ENCODE measurements at regions not wholly inside any gene's neighbourhood (a gene's known extent, or its start where the extent isn't known, plus 50 kb on each side); places are given as distances from the start of the nearest gene placed in this dataset.

GRCh38 chr2:129729646-129730045 is 249.8 kb upstream of the RAB6C start:
- DNase-seq, result no peak

DNA sequence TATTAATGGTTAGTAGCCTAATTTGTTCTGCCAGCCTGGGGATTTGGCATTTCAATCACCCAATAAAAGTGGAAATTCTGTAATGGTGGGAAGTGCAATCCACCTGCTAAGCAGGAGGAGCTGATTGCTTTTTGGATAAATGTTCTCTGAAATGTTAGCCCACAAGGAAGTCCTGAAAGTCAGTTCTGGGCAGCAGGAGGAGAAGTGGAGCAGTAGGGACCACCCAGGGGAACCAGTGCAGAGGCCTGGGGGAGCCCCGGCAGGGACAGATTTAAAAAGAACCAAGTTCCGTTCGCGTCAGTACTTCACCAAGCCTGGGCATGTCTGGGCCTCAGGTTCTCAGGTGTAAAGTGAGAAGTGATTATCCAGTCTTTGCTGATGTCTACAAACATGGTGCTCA is 248.5 kb upstream of the RAB6C start:
- DNase-seq, result no peak

DNA sequence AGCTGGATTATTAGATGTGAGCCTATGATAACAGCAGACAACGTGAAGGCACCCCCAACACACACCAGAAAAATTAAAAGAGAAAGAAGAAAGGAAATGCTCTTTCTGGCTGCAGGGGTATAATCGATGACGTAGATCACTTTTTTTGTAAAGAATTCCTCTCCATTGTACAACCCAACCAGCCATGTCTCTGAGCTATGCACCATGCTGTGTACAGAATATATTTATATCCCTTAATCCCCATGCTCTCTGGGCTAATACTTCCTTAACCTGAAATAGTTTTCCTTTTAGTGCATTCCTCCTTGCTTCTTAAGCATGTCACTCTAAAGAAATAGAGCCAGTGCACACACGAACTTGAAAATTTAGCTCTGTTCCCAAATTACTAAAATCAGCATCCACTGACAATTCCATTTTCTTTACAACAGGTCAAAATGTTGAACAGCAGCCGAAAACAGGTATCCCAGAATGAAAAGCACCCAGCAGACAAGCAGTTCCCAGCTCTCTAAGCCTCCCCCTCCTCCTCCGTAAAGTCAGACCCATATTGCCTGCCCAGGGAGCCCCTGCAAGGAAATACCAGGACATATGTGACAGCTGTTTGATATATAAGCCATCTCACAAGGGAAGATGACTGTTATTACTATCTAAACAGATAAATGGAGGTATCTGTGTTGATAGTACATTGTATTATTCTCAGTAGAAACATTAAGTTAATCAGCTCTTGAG is 247.4 kb upstream of the RAB6C start:
- no peak for DNase-seq

- no peak for DNase-seq
These were observed 246.8 kb upstream of the RAB6C start for GRCh38 chr2:129732630-129733026.

- DNase-seq, result no peak
These were observed 246.4 kb upstream of the RAB6C start for GRCh38 chr2:129733041-129733440.

- no peak for DNase-seq
These were observed 245.9 kb upstream of the RAB6C start for GRCh38 chr2:129733579-129733978.

DNA sequence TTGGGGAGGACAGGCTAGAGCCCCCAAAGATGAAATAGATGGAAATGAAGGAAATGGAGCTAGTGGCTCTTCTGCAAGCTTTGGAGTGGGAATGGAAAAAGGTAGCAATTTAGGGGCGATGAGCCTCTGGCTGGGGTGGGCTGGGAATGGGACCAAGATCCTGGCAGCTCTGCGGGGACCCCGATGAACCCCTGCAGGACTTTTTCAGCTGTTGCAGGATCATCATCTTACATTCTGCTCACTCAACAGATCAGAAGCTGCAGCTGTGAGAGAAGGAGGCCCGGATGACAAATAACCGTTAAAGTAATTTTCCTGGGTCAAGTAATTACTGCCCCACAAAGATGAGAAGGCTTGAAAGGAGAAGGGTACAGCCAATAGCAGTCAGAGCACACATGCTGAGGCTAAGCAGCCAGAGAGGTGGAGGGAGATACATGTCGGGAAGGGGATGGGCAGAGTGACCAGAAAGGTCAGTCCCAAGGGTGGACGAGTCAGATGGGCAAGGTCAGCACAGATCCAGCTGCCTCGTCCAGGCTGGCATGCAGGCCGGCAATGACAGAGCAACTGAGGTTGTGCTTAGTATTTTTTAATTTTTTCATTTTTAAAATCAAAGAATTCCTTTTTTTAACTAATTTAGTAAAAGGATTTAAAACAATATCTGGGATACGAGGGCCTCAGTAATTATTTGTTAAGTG is 245.0 kb upstream of the RAB6C start:
- DNase-seq, result peak; percentile 5

GRCh38 chr2:129735576-129735975 is 243.9 kb upstream of the RAB6C start:
- DNase-seq, result no peak

- DNase-seq, result no peak
These were observed 241.6 kb upstream of the RAB6C start for GRCh38 chr2:129737660-129738527.

- no peak for DNase-seq
These were observed 240.7 kb upstream of the RAB6C start for GRCh38 chr2:129738799-129739198.

- DNase-seq, result no peak
These were observed 239.0 kb upstream of the RAB6C start for GRCh38 chr2:129740504-129740903.

DNA sequence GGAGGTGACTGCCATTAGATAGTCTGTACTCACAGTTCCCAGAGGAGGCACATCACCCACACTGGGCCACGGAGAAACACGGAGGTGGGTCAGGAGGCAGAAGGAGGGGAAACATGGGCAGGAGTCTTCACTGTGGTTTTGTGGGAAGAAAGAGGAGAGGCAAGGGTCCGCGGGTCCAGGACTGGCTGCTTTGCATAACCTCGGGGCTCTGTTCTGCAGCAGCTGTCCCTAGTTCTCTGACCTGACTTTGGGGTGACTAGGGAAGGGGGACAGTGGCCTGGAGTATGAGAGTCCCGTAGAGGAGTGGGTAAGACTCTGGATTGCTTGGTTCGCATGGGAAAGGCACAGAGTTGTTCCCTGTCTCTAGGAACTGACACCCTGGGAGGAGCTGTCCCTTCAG is 238.3 kb upstream of the RAB6C start:
- no peak for DNase-seq

DNA sequence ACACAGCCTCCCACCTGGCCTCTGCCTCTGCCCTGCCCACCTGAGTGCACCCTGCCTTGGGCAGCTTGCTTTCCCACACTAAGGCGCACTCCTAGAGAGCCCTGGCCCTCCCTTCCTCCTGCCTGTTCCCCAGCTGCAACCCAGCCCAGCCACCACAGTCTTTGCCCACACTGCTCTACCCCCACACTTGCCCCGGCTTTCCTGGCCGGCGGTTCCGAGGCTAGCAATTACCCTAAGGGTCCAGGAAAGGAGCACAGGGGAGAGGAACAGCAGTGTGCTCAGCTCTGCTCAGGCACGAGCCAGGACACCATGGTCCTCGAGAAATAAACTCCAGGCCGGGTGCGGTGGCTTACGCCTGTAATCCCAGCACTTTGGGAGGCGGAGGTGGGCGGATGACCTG is 237.8 kb upstream of the RAB6C start:
- DNase-seq, result no peak

- no peak for DNase-seq
These were observed 236.9 kb upstream of the RAB6C start for GRCh38 chr2:129742415-129743180.

- peak; percentile 53 for DNase-seq
These were observed 235.3 kb upstream of the RAB6C start for GRCh38 chr2:129744141-129744540.

DNA sequence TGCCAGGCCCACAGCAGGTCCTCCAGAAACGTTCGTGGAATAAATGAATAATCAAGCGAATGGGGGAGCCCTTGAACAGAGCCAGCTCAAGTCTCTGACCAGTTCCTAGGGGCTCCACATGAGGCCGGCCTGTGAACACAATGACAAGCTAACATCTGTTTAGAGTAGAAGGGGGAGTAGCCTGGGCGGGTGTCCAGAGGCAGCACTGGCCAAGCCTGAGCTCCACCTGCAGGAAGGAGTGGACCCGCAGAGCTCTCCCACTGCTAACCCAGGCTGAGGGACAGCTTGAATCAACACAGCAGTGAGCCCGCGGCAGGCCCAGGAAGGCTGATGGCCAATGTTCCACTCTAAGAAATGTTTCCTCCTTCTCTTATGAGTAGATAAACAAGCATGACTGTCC is 234.8 kb upstream of the RAB6C start:
- peak; percentile 62 for DNase-seq

GRCh38 chr2:129747500-129748125 is 231.9 kb upstream of the RAB6C start:
- DNase-seq, result no peak

DNA sequence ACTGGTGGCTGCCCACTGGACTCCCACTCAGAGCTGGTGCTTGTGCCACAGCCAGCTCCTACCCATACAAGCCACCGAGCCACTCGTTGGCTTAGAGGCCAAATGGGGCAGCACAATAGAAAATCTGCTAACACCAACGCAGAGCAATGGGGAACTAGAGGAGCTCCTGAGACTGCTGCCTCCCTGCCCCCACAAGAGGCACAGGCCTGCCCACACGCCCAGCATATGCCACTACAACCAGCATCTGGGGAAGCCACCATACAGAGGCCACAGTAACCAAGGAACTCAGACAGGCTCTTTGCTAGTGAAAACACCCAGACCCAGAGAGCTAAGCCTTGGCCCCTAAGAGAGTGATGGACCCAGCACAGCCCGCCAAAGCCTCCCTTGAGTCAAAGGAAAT is 231.2 kb upstream of the RAB6C start:
- no peak for DNase-seq

GRCh38 chr2:129748653-129749052 is 230.8 kb upstream of the RAB6C start:
- peak; percentile 53 for DNase-seq

- DNase-seq, result no peak
These were observed 228.1 kb upstream of the RAB6C start for GRCh38 chr2:129751409-129751808.

GRCh38 chr2:129752176-129752575 is 227.3 kb upstream of the RAB6C start:
- DNase-seq, result no peak

DNA sequence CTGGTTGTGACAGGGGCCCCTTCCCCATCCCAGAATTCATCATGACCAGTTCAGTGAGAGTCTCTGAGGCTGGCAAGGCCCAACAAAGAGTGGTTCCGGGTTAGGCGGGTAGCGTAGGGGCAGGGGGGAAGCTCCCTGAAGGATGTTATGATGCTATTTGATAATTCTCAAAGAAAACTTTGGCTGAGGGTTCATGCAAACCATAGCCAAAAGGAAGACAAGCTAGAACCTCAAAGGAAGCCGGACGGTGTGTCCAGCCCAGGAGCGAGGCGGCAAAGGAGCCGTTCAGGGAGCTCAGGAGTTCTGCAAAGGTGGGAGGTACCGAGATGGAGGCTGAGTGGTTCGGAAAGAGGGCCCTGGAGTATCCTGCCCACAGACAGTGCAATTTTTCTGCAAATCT is 226.8 kb upstream of the RAB6C start:
- no peak for DNase-seq

GRCh38 chr2:129753261-129753660 is 226.2 kb upstream of the RAB6C start:
- no peak for DNase-seq

All from NCI-H69 (cell line).